ENCODE measurements at regions not wholly inside any gene's neighbourhood (a gene's known extent, or its start where the extent isn't known, plus 50 kb on each side); places are given as distances from the start of the nearest gene placed in this dataset.
"Not testable (repeated sequence)": the region's sequence is repeated elsewhere in the genome, so short reads cannot be mapped to it uniquely, and the experiment has no call there.

DNA sequence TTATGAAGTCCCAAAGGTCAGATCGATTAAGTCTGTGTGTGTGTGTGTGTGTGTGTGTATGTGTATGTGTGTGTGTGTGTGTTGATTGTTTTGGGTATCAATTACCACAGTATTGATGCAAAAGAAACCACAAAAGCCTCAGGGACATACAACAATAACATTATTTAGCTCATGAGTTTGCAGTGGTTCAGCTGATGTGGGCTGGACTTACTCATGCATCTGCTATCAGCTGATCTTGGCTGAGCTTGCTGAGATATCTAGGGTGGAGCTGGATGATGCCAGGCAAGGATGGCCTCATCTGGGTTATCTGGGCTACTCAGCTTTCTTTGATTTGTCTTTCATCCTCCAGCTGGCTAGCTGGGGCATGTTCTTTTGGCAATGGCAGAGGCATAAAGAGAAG is 82.4 kb upstream of the PRR23C start:
- Histone ChIP-seq H3K9ac (ENCODE audit: low read depth, low read length) (no peak overlapping the region), H3K9me3 (ENCODE audit: insufficient read depth, low read length, severe bottlenecking) (no peaks in the 10 kb centered on the region)

DNA sequence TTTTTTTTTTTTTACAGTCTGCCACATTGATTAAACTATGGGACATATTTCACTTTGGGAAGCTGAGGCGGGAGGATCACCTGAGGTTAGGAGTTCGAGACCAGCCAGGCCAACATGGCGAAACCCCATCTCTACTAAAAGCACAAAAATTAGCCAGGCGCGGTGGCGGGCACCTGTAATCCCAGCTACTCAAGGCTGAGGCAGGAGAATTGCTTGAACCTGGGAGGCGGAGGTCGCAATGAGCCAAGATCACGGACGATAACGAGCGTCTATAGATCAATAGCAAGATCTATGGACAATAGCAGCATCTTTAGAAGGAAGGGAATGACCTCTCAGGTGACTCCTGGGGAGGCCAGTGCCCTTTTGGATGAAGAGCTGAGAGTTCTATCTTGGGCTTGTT is 82.9 kb upstream of the PRR23C start:
- not testable (repeated sequence) for H3K27me3 ChIP-seq (ENCODE audit: insufficient read depth, low read length, poor library complexity); H3K4me2 ChIP-seq (ENCODE audit: insufficient read depth, low read length); H3K9ac ChIP-seq (ENCODE audit: low read depth, low read length); H3K36me3 ChIP-seq (ENCODE audit: insufficient read depth, low read length); DNase-seq; H4K20me1 ChIP-seq (ENCODE audit: insufficient read depth, low read length); H3K9me3 ChIP-seq (ENCODE audit: insufficient read depth, low read length, severe bottlenecking); H2AFZ ChIP-seq (ENCODE audit: low read depth, low read length); H3K4me1 ChIP-seq (ENCODE audit: insufficient read depth, low read length); H3K4me3 ChIP-seq (ENCODE audit: low read depth in 1 of 2, low read length in 2 of 2); ATAC-seq (ENCODE audit: insufficient read depth, low read depth); H3K79me2 ChIP-seq (ENCODE audit: insufficient read depth, low read length); H3K27ac ChIP-seq (ENCODE audit: low read length)

More for the DNA sequence above, 82.4 kb upstream of the PRR23C start:
- Histone ChIP-seq H3K4me3 (ENCODE audit: low read depth in 1 of 2, low read length in 2 of 2) (no peak overlapping the region), H4K20me1 (ENCODE audit: insufficient read depth, low read length) (no peaks in the 10 kb centered on the region), H3K27me3 (ENCODE audit: insufficient read depth, low read length, poor library complexity) (no peaks in the 10 kb centered on the region), H3K4me1 (ENCODE audit: insufficient read depth, low read length) (no peaks in the 10 kb centered on the region), H3K4me2 (ENCODE audit: insufficient read depth, low read length) (no peak overlapping the region), H3K27ac (ENCODE audit: low read length) (no peak overlapping the region), H2AFZ (ENCODE audit: low read depth, low read length) (no peak overlapping the region), H3K79me2 (ENCODE audit: insufficient read depth, low read length) (no peaks in the 10 kb centered on the region), H3K36me3 (ENCODE audit: insufficient read depth, low read length) (no peaks in the 10 kb centered on the region)
- no peak for ATAC-seq (ENCODE audit: insufficient read depth, low read depth)
- TF ChIP-seq, protein P1, sequence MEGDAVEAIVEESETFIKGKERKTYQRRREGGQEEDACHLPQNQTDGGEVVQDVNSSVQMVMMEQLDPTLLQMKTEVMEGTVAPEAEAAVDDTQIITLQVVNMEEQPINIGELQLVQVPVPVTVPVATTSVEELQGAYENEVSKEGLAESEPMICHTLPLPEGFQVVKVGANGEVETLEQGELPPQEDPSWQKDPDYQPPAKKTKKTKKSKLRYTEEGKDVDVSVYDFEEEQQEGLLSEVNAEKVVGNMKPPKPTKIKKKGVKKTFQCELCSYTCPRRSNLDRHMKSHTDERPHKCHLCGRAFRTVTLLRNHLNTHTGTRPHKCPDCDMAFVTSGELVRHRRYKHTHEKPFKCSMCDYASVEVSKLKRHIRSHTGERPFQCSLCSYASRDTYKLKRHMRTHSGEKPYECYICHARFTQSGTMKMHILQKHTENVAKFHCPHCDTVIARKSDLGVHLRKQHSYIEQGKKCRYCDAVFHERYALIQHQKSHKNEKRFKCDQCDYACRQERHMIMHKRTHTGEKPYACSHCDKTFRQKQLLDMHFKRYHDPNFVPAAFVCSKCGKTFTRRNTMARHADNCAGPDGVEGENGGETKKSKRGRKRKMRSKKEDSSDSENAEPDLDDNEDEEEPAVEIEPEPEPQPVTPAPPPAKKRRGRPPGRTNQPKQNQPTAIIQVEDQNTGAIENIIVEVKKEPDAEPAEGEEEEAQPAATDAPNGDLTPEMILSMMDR (IDR thresholded peaks at IDR 0.05; ENCODE audit: borderline replicate concordance, extremely low read depth, low read length, poor library complexity, severe bottlenecking) = no peak
- no peak for TF ChIP-seq EZH2 (IDR thresholded peaks at IDR 0.05; ENCODE audit: borderline replicate concordance, low read depth, low read length, severe bottlenecking)
- DNase-seq = no peak

DNA sequence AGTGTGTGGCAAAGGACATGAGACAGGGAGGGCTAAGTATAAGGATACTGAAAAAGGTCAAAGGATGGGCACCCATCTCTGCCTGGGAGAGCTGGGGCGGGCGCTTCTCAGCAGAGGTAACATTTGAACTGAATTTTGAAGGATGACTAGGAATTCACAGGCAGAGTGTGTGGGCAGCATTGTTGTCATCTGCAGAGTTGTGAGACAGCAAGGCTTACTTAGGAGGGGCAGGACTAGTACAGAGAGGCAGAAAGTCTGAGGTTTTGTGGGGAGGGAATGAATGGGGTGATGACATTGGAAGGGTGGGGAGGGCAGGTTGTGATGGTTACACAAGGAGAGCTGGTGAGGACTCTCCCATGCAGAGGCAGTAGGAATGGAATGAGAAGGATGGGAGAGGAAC is 84.1 kb upstream of the PRR23C start:
- TF ChIP-seq EZH2 (IDR thresholded peaks at IDR 0.05; ENCODE audit: borderline replicate concordance, low read depth, low read length, severe bottlenecking) = no peak
- TF ChIP-seq, protein P1 (IDR thresholded peaks at IDR 0.05; ENCODE audit: borderline replicate concordance, extremely low read depth, low read length, poor library complexity, severe bottlenecking) = no peak
- Histone ChIP-seq H4K20me1 (ENCODE audit: insufficient read depth, low read length) (no peaks in the 10 kb centered on the region), H3K4me2 (ENCODE audit: insufficient read depth, low read length) (no peak overlapping the region), H3K27ac (ENCODE audit: low read length) (no peak overlapping the region), H3K36me3 (ENCODE audit: insufficient read depth, low read length) (no peaks in the 10 kb centered on the region), H3K27me3 (ENCODE audit: insufficient read depth, low read length, poor library complexity) (no peaks in the 10 kb centered on the region), H3K4me1 (ENCODE audit: insufficient read depth, low read length) (no peaks in the 10 kb centered on the region), H3K79me2 (ENCODE audit: insufficient read depth, low read length) (no peaks in the 10 kb centered on the region), H2AFZ (ENCODE audit: low read depth, low read length) (no peak overlapping the region), H3K9ac (ENCODE audit: low read depth, low read length) (no peak overlapping the region), H3K9me3 (ENCODE audit: insufficient read depth, low read length, severe bottlenecking) (no peaks in the 10 kb centered on the region), H3K4me3 (ENCODE audit: low read depth in 1 of 2, low read length in 2 of 2) (no peak overlapping the region)
- DNase-seq = no peak
- no peak for ATAC-seq (ENCODE audit: insufficient read depth, low read depth)

DNA sequence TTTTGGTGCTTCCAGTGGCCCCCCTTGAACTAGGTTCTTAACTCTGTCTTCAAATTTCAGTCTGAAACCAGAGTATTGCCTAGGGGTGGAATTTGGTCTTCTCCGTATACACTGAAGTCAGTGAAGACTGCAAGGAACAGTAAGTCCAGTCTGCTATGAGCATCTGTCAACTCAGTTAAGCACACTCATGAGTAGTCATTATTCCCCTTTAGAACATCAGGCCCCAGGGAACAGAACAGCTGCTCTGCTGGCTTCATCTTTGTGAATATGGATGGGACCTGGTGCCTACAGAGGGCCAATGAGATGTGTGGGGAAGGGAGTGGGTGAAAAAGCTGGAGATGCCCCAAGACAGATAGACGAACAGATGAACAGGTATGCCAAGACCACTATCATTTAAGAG is 85.2 kb upstream of the PRR23C start:
- no peak overlapping the region for H3K9ac ChIP-seq (ENCODE audit: low read depth, low read length)
- DNase-seq = no peak
- no peaks in the 10 kb centered on the region for H3K9me3 ChIP-seq (ENCODE audit: insufficient read depth, low read length, severe bottlenecking)
- H3K27ac ChIP-seq (ENCODE audit: low read length) = no peak overlapping the region
- H3K4me1 ChIP-seq (ENCODE audit: insufficient read depth, low read length) = no peaks in the 10 kb centered on the region
- no peaks in the 10 kb centered on the region for H4K20me1 ChIP-seq (ENCODE audit: insufficient read depth, low read length)
- H3K4me3 ChIP-seq (ENCODE audit: low read depth in 1 of 2, low read length in 2 of 2) = no peak overlapping the region
- ATAC-seq (ENCODE audit: insufficient read depth, low read depth) = no peak
- H3K36me3 ChIP-seq (ENCODE audit: insufficient read depth, low read length) = no peaks in the 10 kb centered on the region
- H3K4me2 ChIP-seq (ENCODE audit: insufficient read depth, low read length) = no peak overlapping the region
- H2AFZ ChIP-seq (ENCODE audit: low read depth, low read length) = no peak overlapping the region
- no peaks in the 10 kb centered on the region for H3K27me3 ChIP-seq (ENCODE audit: insufficient read depth, low read length, poor library complexity)
- TF ChIP-seq EZH2 (IDR thresholded peaks at IDR 0.05; ENCODE audit: borderline replicate concordance, low read depth, low read length, severe bottlenecking) = no peak
- TF ChIP-seq, protein P1 (IDR thresholded peaks at IDR 0.05; ENCODE audit: borderline replicate concordance, extremely low read depth, low read length, poor library complexity, severe bottlenecking) = no peak
- H3K79me2 ChIP-seq (ENCODE audit: insufficient read depth, low read length) = no peaks in the 10 kb centered on the region

Data from DND-41 (cell line).